ENCODE measurements at regions not wholly inside any gene's neighbourhood (a gene's known extent, or its start where the extent isn't known, plus 50 kb on each side); places are given as distances from the start of the nearest gene placed in this dataset.

DNA sequence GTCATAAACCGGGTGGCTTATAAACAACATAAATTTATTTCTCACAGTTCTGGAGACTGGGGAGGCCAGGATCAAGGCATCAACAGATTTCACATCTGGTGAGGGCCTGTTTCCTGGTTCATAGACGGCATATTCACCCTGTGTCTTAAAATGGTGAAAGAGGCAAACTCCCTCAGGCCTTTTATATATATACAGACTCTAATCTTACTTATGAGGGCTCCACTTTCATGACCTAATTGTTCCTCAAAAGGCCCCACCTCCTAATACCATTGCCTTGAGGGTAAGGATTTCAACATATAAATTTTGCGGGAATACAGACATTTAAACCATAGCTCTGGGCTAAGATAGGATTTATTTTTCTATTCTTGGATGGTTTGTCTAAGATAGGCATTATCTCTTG lies 187.2 kb downstream of the PPP1R3A start:
- Histone ChIP-seq H3K79me2 (ENCODE audit: insufficient read depth, low read length) (no peaks in the 10 kb centered on the region), H3K9ac (ENCODE audit: low read depth, low read length) (no peak overlapping the region), H3K4me2 (ENCODE audit: insufficient read depth, low read length) (no peak overlapping the region), H2AFZ (ENCODE audit: low read depth, low read length) (no peak overlapping the region), H3K4me3 (ENCODE audit: low read depth in 1 of 2, low read length in 2 of 2) (no peak overlapping the region), H4K20me1 (ENCODE audit: insufficient read depth, low read length) (no peaks in the 10 kb centered on the region), H3K27me3 (ENCODE audit: insufficient read depth, low read length, poor library complexity) (no peaks in the 10 kb centered on the region), H3K36me3 (ENCODE audit: insufficient read depth, low read length) (no peaks in the 10 kb centered on the region), H3K27ac (ENCODE audit: low read length) (no peak overlapping the region), H3K4me1 (ENCODE audit: insufficient read depth, low read length) (no peaks in the 10 kb centered on the region), H3K9me3 (ENCODE audit: insufficient read depth, low read length, severe bottlenecking) (no peaks in the 10 kb centered on the region)
- TF ChIP-seq CTCF (IDR thresholded peaks at IDR 0.05; ENCODE audit: borderline replicate concordance, extremely low read depth, low read length, poor library complexity, severe bottlenecking) (no peak), EZH2 (IDR thresholded peaks at IDR 0.05; ENCODE audit: borderline replicate concordance, low read depth, low read length, severe bottlenecking) (no peak)
- ATAC-seq (ENCODE audit: insufficient read depth, low read depth) (no peak), DNase-seq (no peak)

DNA sequence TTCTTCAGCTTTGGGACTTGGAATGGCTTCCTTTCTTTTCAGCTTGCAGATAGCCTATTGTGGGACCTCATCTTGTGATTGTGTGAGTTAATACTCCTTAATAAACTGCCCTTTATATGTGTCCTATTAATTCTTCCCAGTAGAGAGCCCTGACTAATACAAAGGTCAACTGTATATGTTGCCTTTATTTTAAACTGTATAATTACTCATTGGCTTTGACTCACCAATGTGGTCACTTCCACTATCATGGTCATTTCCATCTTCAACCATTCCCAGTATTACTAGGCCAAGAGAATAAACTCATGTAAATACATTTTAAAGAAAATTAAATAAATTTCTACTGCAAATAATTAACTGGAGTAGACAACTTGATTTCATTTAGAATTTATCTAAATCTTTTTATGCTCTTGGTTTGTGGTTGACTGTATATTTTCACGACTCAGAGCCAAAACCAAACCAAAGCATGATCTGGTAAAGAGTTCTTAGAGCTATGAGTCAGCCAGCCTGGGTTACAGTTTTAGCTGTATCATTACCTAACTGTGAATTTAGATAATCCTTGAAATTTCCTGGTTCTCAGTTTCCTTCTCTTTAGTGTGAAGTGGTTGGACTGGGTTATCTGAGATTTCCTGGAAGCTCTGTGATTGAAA lies 188.4 kb downstream of the PPP1R3A start:
- no peak for DNase-seq
- H3K27me3 ChIP-seq (ENCODE audit: insufficient read depth, low read length, poor library complexity) = no peaks in the 10 kb centered on the region
- no peak for ATAC-seq (ENCODE audit: insufficient read depth, low read depth)
- no peak overlapping the region for H3K4me3 ChIP-seq (ENCODE audit: low read depth in 1 of 2, low read length in 2 of 2)
- no peaks in the 10 kb centered on the region for H3K36me3 ChIP-seq (ENCODE audit: insufficient read depth, low read length)
- no peak overlapping the region for H3K27ac ChIP-seq (ENCODE audit: low read length)
- no peak overlapping the region for H2AFZ ChIP-seq (ENCODE audit: low read depth, low read length)
- TF ChIP-seq EZH2 (IDR thresholded peaks at IDR 0.05; ENCODE audit: borderline replicate concordance, low read depth, low read length, severe bottlenecking) = no peak
- no peak for TF ChIP-seq CTCF (IDR thresholded peaks at IDR 0.05; ENCODE audit: borderline replicate concordance, extremely low read depth, low read length, poor library complexity, severe bottlenecking)
- no peaks in the 10 kb centered on the region for H3K9me3 ChIP-seq (ENCODE audit: insufficient read depth, low read length, severe bottlenecking)
- H3K9ac ChIP-seq (ENCODE audit: low read depth, low read length) = no peak overlapping the region
- H3K4me2 ChIP-seq (ENCODE audit: insufficient read depth, low read length) = no peak overlapping the region
- H4K20me1 ChIP-seq (ENCODE audit: insufficient read depth, low read length) = no peaks in the 10 kb centered on the region
- H3K79me2 ChIP-seq (ENCODE audit: insufficient read depth, low read length) = no peaks in the 10 kb centered on the region
- no peaks in the 10 kb centered on the region for H3K4me1 ChIP-seq (ENCODE audit: insufficient read depth, low read length)

GRCh38 chr7:113727486-113727885 lies 191.3 kb downstream of the PPP1R3A start:
- DNase-seq = no peak
- Histone ChIP-seq H3K9me3 (ENCODE audit: insufficient read depth, low read length, severe bottlenecking) (no peaks in the 10 kb centered on the region), H4K20me1 (ENCODE audit: insufficient read depth, low read length) (no peaks in the 10 kb centered on the region)

More at GRCh38 chr7:113727486-113727885, 191.3 kb downstream of the PPP1R3A start:
- H3K79me2 ChIP-seq (ENCODE audit: insufficient read depth, low read length) = no peaks in the 10 kb centered on the region
- H3K4me3 ChIP-seq (ENCODE audit: low read depth in 1 of 2, low read length in 2 of 2) = no peak overlapping the region
- TF ChIP-seq EZH2 (IDR thresholded peaks at IDR 0.05; ENCODE audit: borderline replicate concordance, low read depth, low read length, severe bottlenecking) = no peak
- no peak for TF ChIP-seq CTCF (IDR thresholded peaks at IDR 0.05; ENCODE audit: borderline replicate concordance, extremely low read depth, low read length, poor library complexity, severe bottlenecking)
- no peaks in the 10 kb centered on the region for H3K27me3 ChIP-seq (ENCODE audit: insufficient read depth, low read length, poor library complexity)
- no peak overlapping the region for H2AFZ ChIP-seq (ENCODE audit: low read depth, low read length)
- no peaks in the 10 kb centered on the region for H3K36me3 ChIP-seq (ENCODE audit: insufficient read depth, low read length)
- H3K4me1 ChIP-seq (ENCODE audit: insufficient read depth, low read length) = no peaks in the 10 kb centered on the region
- no peak overlapping the region for H3K4me2 ChIP-seq (ENCODE audit: insufficient read depth, low read length)
- H3K27ac ChIP-seq (ENCODE audit: low read length) = no peak overlapping the region
- ATAC-seq (ENCODE audit: insufficient read depth, low read depth) = no peak
- no peak overlapping the region for H3K9ac ChIP-seq (ENCODE audit: low read depth, low read length)

Measured in DND-41 (cell line).